Glutamatergic neuron (in vitro differentiated cells): ENCODE measurements at regions not wholly inside any gene's neighbourhood (a gene's known extent, or its start where the extent isn't known, plus 50 kb on each side); places are given as distances from the start of the nearest gene placed in this dataset.

Experiments used
- DNase-seq: peaks from one replicate; pipeline ENCODE4 v3.0.0; 2022
- H3K27ac Mint-ChIP-seq: one replicate; pipeline ENCODE4 v1.8.0; 2020; ENCODE audit warnings: mild to moderate bottlenecking, mixed read lengths, inconsistent platforms; ENCODE audit not compliant: unreplicated experiment
- H3K27me3 Mint-ChIP-seq: one replicate; pipeline ENCODE4 v1.8.0; 2020; ENCODE audit warnings: mild to moderate bottlenecking, moderate library complexity, mixed read lengths, inconsistent platforms; ENCODE audit not compliant: unreplicated experiment
- H3K36me3 Mint-ChIP-seq: one replicate; pipeline ENCODE4 v1.8.0; 2020; ENCODE audit warnings: mild to moderate bottlenecking, mixed read lengths, inconsistent platforms; ENCODE audit not compliant: unreplicated experiment
- H3K4me1 Mint-ChIP-seq: one replicate; pipeline ENCODE4 v1.8.0; 2020; ENCODE audit warnings: mild to moderate bottlenecking, low read depth, mixed read lengths, inconsistent platforms; ENCODE audit not compliant: unreplicated experiment
- H3K4me3 Mint-ChIP-seq: one replicate; pipeline ENCODE4 v1.8.0; 2020; ENCODE audit warnings: mild to moderate bottlenecking, mixed read lengths, inconsistent platforms; ENCODE audit not compliant: unreplicated experiment
- H3K9me3 Mint-ChIP-seq: one replicate; pipeline ENCODE4 v1.8.0; 2020; ENCODE audit warnings: mild to moderate bottlenecking, moderate library complexity, mixed read lengths, inconsistent platforms; ENCODE audit not compliant: unreplicated experiment
- TF ChIP-seq, protein P1 (sequence below): fragments of 200-600 bp; sonication (generic); IDR thresholded peaks from one replicate; pipeline ENCODE4 v1.5.0; 2021; ENCODE audit not compliant: partially characterized antibody, unreplicated experiment

GRCh38 chr13:48873081-48873480 lies 102.6 kb upstream of the FNDC3A start:
- Mint-ChIP-seq H3K36me3 (no peaks in the 10 kb centered on the region), H3K27me3 (peaks cover 5% of the 10 kb centered on the region), H3K4me3 (no peak overlapping the region), H3K27ac (no peak overlapping the region), H3K4me1 (peaks cover 3% of the 10 kb centered on the region), H3K9me3 (no peaks in the 10 kb centered on the region)
- TF ChIP-seq, protein P1, sequence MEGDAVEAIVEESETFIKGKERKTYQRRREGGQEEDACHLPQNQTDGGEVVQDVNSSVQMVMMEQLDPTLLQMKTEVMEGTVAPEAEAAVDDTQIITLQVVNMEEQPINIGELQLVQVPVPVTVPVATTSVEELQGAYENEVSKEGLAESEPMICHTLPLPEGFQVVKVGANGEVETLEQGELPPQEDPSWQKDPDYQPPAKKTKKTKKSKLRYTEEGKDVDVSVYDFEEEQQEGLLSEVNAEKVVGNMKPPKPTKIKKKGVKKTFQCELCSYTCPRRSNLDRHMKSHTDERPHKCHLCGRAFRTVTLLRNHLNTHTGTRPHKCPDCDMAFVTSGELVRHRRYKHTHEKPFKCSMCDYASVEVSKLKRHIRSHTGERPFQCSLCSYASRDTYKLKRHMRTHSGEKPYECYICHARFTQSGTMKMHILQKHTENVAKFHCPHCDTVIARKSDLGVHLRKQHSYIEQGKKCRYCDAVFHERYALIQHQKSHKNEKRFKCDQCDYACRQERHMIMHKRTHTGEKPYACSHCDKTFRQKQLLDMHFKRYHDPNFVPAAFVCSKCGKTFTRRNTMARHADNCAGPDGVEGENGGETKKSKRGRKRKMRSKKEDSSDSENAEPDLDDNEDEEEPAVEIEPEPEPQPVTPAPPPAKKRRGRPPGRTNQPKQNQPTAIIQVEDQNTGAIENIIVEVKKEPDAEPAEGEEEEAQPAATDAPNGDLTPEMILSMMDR: no peak
- DNase-seq: no peak

DNA sequence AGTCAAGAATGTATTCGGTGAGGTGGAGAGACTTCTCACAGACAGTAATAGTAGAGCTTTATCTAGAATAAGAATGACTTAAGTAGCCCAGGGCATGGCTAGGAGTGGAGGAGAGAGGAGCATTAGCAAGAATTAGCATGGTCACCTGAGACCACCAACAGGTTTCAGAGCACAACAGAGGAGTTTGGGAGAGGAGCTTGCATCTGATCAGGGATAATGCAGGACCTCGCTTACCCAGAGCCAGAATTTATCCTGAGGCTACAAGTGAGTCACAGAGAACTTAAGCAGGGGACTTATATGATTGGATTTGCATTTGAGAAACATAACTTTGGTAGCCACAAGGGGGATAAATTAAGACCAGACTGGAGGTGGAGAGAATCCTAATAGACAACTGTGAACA lies 102.1 kb upstream of the FNDC3A start:
- peaks cover 3% of the 10 kb centered on the region for H3K4me1 Mint-ChIP-seq
- TF ChIP-seq, protein P1: no peak
- no peaks in the 10 kb centered on the region for H3K36me3 Mint-ChIP-seq
- no peak overlapping the region for H3K27ac Mint-ChIP-seq
- H3K27me3 Mint-ChIP-seq: peaks cover 5% of the 10 kb centered on the region
- H3K4me3 Mint-ChIP-seq: no peak overlapping the region
- DNase-seq: no peak
- no peaks in the 10 kb centered on the region for H3K9me3 Mint-ChIP-seq

DNA sequence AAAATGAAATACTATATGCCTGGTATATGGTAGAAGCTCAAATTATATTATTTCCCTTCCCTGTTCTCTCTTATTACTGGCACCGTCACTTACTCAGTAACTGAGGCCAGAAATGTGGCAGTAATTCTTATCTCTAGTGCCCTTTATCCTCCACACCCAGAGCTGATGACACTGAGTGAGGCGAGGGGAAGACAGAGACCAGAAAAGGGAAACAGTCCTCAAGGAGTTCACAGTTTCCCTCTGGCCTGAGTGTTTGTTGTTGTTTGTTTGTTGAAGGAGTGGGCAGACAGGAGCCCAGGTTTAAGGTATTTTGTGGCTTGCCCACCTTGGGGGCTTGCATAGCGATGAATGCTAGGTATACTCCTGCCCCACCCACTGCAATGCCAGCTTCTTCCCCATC lies 101.5 kb upstream of the FNDC3A start:
- TF ChIP-seq, protein P1: no peak
- H3K27ac Mint-ChIP-seq: no peak overlapping the region
- peaks cover 3% of the 10 kb centered on the region for H3K4me1 Mint-ChIP-seq
- H3K36me3 Mint-ChIP-seq: no peaks in the 10 kb centered on the region
- peaks cover 5% of the 10 kb centered on the region for H3K27me3 Mint-ChIP-seq
- no peaks in the 10 kb centered on the region for H3K9me3 Mint-ChIP-seq
- no peak for DNase-seq
- H3K4me3 Mint-ChIP-seq: no peak overlapping the region

DNA sequence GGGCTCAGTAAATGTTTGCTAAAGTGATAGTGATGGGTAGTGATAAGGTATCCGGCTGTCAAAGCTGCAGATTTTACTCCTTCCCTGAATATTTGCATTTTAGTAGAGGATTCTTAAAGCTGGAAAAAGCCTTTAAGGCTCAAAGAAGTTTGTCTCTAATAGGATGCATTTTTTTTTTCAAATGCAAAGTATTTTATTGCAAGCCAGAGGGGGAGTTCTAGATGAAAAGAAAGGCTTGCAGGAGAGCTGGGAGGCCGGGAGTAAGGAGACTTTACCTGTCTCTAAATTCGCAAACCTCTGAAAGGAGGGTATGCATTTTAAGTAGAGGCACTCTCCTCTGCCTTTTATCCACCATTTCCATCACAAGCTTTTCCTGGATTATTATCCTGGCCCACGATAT lies 100.7 kb upstream of the FNDC3A start:
- peaks cover 3% of the 10 kb centered on the region for H3K4me1 Mint-ChIP-seq
- no peak overlapping the region for H3K27ac Mint-ChIP-seq
- no peaks in the 10 kb centered on the region for H3K36me3 Mint-ChIP-seq
- no peaks in the 10 kb centered on the region for H3K9me3 Mint-ChIP-seq
- peaks cover 5% of the 10 kb centered on the region for H3K27me3 Mint-ChIP-seq
- TF ChIP-seq, protein P1: no peak
- no peak overlapping the region for H3K4me3 Mint-ChIP-seq
- no peak for DNase-seq

- H3K27me3 Mint-ChIP-seq: peaks cover 5% of the 10 kb centered on the region
- no peaks in the 10 kb centered on the region for H3K9me3 Mint-ChIP-seq
- H3K4me3 Mint-ChIP-seq: no peak overlapping the region
- TF ChIP-seq, protein P1: no peak
- DNase-seq: no peak
- H3K4me1 Mint-ChIP-seq: peaks cover 3% of the 10 kb centered on the region
- no peak overlapping the region for H3K27ac Mint-ChIP-seq
- H3K36me3 Mint-ChIP-seq: no peaks in the 10 kb centered on the region
Observed at GRCh38 chr13:48876289-48876688, 99.4 kb upstream of the FNDC3A start.
